Small intestine (tissue), 7 donors: ENCODE measurements at regions not wholly inside any gene's neighbourhood (a gene's known extent, or its start where the extent isn't known, plus 50 kb on each side); places are given as distances from the start of the nearest gene placed in this dataset.

Source experiments
- DNase-seq, 2 donors: peaks; one replicate each; pipeline versions ENCODE4 v3.0.0 to v3.0.0-alpha.2; 2013
- FAIRE-seq: peaks from 2 replicates; lab custom pipeline; 2012; peaks lifted over from hg19 to GRCh38; lab: Jason Lieb, UNC
- H3K27ac ChIP-seq, 3 donors: one replicate each; pipeline ENCODE4 v1.5.1; 2013; ENCODE audit warnings: low read length in 2 of 3, mild to moderate bottlenecking in 2 of 3, control low read depth in 1 of 3, inconsistent platforms in 1 of 3, low read depth in 1 of 3, moderate library complexity in 1 of 3
- H3K27me3 ChIP-seq, 3 donors: one replicate each; pipeline ENCODE4 v1.6.1; 2013; ENCODE audit warnings: low read length in 3 of 3, inconsistent platforms in 1 of 3; ENCODE audit not compliant: control insufficient read depth in 3 of 3, insufficient read depth in 3 of 3
- H3K36me3 ChIP-seq, 3 donors: one replicate each; pipeline ENCODE4 v1.6.1; 2013; ENCODE audit warnings: low read length in 3 of 3, inconsistent platforms in 1 of 3, low read depth in 1 of 3, mild to moderate bottlenecking in 1 of 3, moderate library complexity in 1 of 3; ENCODE audit not compliant: control insufficient read depth in 3 of 3, insufficient read depth in 2 of 3
- H3K4me1 ChIP-seq, 3 donors: one replicate each; pipeline ENCODE4 v1.6.1; 2013; ENCODE audit warnings: low read length in 2 of 3, inconsistent platforms in 1 of 3, low read depth in 1 of 3, mild to moderate bottlenecking in 1 of 3, moderate library complexity in 1 of 3; ENCODE audit not compliant: control insufficient read depth in 3 of 3, insufficient read depth in 2 of 3
- H3K4me3 ChIP-seq, 3 donors: one replicate each; pipeline ENCODE4 v1.5.1; 2013; ENCODE audit warnings: low read length in 3 of 3, control low read depth in 1 of 3, inconsistent platforms in 1 of 3, low read depth in 1 of 3, mild to moderate bottlenecking in 1 of 3, moderate library complexity in 1 of 3
- H3K9me3 ChIP-seq, 2 donors: one replicate each; pipeline ENCODE4 v1.6.1; 2013; ENCODE audit warnings: low read depth in 1 of 2, low read length in 1 of 2; ENCODE audit not compliant: control insufficient read depth in 2 of 2, insufficient read depth in 1 of 2
- WGBS, 3 donors: extraction: QIAGEN DNeasy Blood & Tissue Kit; methylation state at CpG; one replicate each; pipeline ENCODE4 v1.1.7; 2013; 5-methylcytosine and 5-hydroxymethylcytosine counted together
- donor health status: healthy with polysubstance abuse.
- donor health status: control.
- donor health status: control.
- donor health status: Bipolar disorder and iron deficiency.
- donor health status: healthy.

DNA sequence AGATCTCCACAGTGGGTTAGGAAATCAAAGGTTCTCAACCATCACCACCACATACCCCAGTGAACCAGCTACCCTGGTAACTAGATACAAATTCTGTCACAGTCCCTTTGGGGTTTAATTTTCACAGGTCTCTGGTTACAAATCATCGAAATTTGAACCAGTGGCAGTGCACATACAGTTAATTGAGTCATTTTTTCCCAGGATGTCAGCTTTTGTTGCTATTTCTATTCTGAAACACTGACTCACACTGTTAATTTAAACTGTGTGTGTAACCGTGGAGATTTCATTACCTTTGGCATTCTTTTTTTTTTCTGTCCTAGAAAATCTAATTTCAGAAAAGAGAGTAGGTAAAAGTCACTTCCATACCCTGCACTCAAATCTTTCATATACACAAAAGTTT lies 511.5 kb downstream of the TOX3 start:
- WGBS, 3 donors: 41 to 53% (median 47%) methylated on average over 2 of the region's 2 CpGs
- H3K4me1 ChIP-seq: no peaks in the 10 kb centered on the region
- no peak overlapping the region for H3K27ac ChIP-seq
- no peaks in the 10 kb centered on the region for H3K36me3 ChIP-seq
- H3K27me3 ChIP-seq: no peaks in the 10 kb centered on the region
- DNase-seq (no peak), FAIRE-seq (no peak)
- no peaks in the 10 kb centered on the region for H3K9me3 ChIP-seq
- no peak overlapping the region for H3K4me3 ChIP-seq

DNA sequence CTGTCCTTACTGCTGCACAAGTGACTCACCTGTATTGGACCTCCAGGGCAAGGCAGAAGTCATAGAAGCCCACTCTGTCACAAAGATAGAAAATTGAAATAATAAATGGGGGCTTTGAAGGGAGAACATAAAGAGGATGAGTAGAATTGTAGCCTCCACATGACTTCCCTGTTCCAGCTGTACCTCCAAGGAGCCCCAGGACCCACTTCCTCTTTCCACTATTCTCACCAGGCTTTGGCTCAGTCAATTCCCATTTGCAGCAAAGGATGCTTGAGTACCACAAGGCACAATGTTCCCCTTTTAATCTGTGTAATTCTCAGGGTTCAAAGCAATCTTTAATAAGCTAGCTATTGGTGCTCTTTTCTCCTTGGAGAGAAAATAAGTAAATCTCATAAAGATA lies 512.1 kb downstream of the TOX3 start:
- H3K27ac ChIP-seq: no peak overlapping the region

DNA sequence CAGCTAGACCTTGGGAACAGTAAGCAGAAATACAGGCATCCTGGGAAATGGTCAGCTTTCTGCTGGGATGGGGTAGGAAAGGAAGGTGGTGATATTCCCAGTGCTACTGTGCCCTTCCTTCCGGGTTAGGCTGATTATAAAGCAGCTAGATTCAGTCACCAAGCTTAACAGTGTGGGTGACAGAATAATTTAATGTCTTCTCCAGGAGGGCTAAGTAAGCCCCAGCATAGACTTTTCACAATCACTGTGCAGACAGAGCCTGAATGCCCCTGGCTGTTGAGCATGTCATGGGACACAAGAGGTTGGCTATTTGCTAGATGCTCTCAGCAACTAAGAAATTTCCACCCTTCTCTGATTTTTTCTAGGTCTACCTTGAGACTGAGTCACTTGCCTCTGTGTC lies 513.0 kb downstream of the TOX3 start:
- FAIRE-seq (no peak), DNase-seq (no peak)
- no peak overlapping the region for H3K4me3 ChIP-seq
- no peaks in the 10 kb centered on the region for H3K36me3 ChIP-seq
- H3K4me1 ChIP-seq: no peaks in the 10 kb centered on the region
- no peaks in the 10 kb centered on the region for H3K27me3 ChIP-seq
- 69 to 90% (median 73%) methylated on average over 1 of the region's 1 CpG for WGBS, 3 donors
- no peak overlapping the region for H3K27ac ChIP-seq
- no peaks in the 10 kb centered on the region for H3K9me3 ChIP-seq

More for the DNA sequence above, 512.1 kb downstream of the TOX3 start:
- FAIRE-seq (no peak), DNase-seq (no peak)
- H3K27me3 ChIP-seq: no peaks in the 10 kb centered on the region
- H3K36me3 ChIP-seq: no peaks in the 10 kb centered on the region
- no peak overlapping the region for H3K4me3 ChIP-seq
- H3K9me3 ChIP-seq: no peaks in the 10 kb centered on the region
- H3K4me1 ChIP-seq: no peaks in the 10 kb centered on the region

DNA sequence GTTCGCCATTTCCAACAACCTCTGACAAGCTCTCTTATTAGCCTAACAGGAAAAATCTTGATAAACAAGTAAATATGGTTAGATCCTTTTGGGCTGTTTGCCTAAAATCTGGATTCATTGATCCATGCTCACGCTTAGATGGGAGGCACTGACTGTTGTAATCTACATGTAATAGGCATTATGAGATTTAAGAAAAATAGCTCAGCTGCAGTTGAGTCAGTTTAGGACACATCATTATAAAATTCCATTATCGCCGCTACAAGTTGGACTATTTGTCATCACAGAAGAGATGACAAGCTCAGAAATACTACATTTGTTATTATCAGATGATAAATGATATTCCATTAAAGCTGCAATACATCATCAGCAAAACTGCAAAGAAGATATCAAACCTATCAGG lies 524.0 kb downstream of the TOX3 start:
- Histone ChIP-seq H3K27ac (no peak overlapping the region), H3K4me3 (no peak overlapping the region), H3K4me1 (no peaks in the 10 kb centered on the region), H3K36me3 (no peaks in the 10 kb centered on the region), H3K27me3 (no peaks in the 10 kb centered on the region), H3K9me3 (no peaks in the 10 kb centered on the region)
- 73 to 85% (median 77%) methylated on average over 4 of the region's 4 CpGs for WGBS, 3 donors
- FAIRE-seq (no peak), DNase-seq (no peak)

DNA sequence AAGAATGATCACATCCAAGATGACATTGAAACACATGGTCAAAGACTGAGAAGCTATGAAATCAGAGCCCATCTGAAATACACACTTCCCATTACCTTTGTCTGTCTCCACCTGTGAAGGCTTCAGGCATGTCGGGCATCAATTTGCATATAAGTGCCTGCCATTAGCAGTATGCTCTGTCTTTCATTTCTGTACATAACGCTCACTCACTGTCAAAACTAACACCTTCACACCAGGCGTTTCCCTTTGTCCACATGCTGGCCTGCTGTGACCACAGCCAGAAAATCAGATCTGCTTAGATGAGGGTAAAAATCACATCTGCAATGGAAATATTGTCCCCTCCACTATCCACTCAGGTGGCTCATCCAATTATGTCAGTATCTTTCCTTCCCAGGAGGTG lies 524.8 kb downstream of the TOX3 start:
- DNase-seq: no peak
- Histone ChIP-seq H3K27ac (no peak overlapping the region), H3K36me3 (no peaks in the 10 kb centered on the region), H3K4me3 (no peak overlapping the region), H3K27me3 (no peaks in the 10 kb centered on the region), H3K4me1 (no peaks in the 10 kb centered on the region), H3K9me3 (no peaks in the 10 kb centered on the region)
- no peak for FAIRE-seq
- WGBS, 3 donors: 62 to 81% (median 65%) methylated on average over 3 of the region's 3 CpGs

DNA sequence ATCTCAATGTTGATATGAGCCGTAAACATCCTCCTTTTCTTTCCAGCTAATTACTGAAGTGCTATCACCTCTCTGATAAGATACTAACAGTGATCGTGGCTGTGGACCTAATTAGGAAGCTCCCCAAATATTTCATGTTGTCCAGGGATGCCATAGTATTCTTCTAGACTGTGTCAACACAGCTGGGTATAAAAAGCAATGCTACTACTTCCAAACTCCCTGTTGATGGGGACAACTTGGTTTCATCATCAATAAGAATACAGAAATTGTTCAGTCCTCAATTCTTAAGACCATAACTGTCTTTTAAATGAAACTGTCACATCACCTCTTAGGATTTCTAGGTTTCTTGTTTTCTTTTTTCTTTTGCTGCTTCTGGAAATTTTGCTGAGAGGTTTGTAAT lies 530.6 kb downstream of the TOX3 start:
- H3K4me1 ChIP-seq: no peaks in the 10 kb centered on the region
- no peak for FAIRE-seq
- H3K9me3 ChIP-seq: peaks cover 0 to 4% of the 10 kb centered on the region in 2 donors
- no peaks in the 10 kb centered on the region for H3K27me3 ChIP-seq
- no peak overlapping the region for H3K4me3 ChIP-seq
- no peak for DNase-seq
- WGBS, 3 donors: 21 to 51% (median 25%) methylated on average over 2 of the region's 2 CpGs
- H3K27ac ChIP-seq: no peak overlapping the region
- no peaks in the 10 kb centered on the region for H3K36me3 ChIP-seq

DNA sequence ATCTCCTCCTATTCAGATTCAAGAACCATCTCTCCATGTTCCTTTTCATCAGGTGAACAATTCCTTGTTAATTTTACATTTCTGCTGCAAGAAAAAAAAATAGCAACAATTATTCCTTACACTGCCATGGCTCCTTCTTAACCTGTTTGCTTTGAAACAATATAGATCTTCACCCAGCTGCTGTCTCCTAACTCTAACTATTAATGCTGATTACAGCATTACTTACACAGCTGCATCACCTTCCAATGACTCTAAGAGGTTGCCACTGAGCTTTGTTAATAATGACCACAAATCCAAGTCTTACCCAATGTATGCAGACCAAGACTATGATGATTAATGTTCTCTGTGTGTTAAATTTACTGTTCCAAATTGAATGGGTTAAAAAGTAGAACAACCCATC lies 541.4 kb downstream of the TOX3 start:
- H3K36me3 ChIP-seq: no peaks in the 10 kb centered on the region

DNA sequence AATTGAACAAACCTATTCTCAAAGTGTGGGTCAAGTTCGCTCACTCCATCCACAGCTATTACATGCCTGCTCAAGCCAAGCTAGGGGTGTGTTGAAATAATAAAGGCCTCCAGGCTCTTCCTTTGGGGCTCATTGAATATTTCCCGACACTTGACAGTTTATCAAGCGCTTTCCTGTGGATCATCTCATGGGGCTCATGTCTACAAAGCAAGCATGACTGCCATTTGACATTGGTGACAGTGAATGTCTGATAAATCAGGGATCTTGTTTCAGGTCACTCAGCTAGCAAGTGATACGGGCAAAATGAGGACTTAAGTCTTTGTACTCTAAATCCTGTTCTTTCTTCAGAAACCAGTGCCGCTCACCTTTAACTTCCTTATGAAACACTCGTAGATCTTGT lies 542.6 kb downstream of the TOX3 start:
- no peak for DNase-seq
- Histone ChIP-seq H3K4me1 (no peaks in the 10 kb centered on the region), H3K27ac (no peak overlapping the region), H3K9me3 (no peaks in the 10 kb centered on the region), H3K27me3 (no peaks in the 10 kb centered on the region), H3K4me3 (no peak overlapping the region), H3K36me3 (no peaks in the 10 kb centered on the region)
- WGBS, 3 donors: 90 to 93% (median 93%) methylated on average over 6 of the region's 6 CpGs
- FAIRE-seq: no peak

More for the DNA sequence above, 541.4 kb downstream of the TOX3 start:
- Histone ChIP-seq H3K27ac (no peak overlapping the region), H3K9me3 (no peaks in the 10 kb centered on the region), H3K27me3 (no peaks in the 10 kb centered on the region), H3K4me3 (no peak overlapping the region), H3K4me1 (no peaks in the 10 kb centered on the region)
- DNase-seq (no peak), FAIRE-seq (no peak)

DNA sequence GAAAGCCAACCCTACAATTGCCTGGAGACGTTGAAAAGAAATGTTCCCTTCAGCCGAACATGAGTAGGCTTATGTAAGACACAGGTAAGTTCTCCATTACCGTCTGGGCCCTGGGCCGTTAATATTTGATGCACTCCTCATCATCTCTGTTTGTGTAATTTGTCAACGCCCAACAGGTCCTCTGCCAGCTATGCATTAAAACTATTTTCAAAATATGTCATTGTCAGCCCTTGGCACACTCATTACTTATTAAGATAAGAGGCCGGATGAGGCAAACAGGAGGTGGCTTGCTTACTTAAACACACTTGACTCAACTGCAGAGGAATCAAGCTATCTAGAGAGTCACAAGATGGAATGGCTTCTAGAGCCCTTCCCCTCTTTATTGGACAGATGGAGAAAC lies 544.9 kb downstream of the TOX3 start:
- Histone ChIP-seq H3K27ac (no peak overlapping the region), H3K4me3 (no peak overlapping the region), H3K27me3 (no peaks in the 10 kb centered on the region), H3K4me1 (no peaks in the 10 kb centered on the region), H3K9me3 (no peaks in the 10 kb centered on the region), H3K36me3 (no peaks in the 10 kb centered on the region)
- FAIRE-seq (no peak), DNase-seq (no peak)
- WGBS, 3 donors: 59 to 78% (median 63%) methylated on average over 6 of the region's 6 CpGs
